ENCODE measurements at regions not wholly inside any gene's neighbourhood (a gene's known extent, or its start where the extent isn't known, plus 50 kb on each side); places are given as distances from the start of the nearest gene placed in this dataset.
A peak's percentile ranks its signal among the peaks of the same experiment; 100 is the strongest.
"Not testable (repeated sequence)": the region's sequence is repeated elsewhere in the genome, so short reads cannot be mapped to it uniquely, and the experiment has no call there.

DNA sequence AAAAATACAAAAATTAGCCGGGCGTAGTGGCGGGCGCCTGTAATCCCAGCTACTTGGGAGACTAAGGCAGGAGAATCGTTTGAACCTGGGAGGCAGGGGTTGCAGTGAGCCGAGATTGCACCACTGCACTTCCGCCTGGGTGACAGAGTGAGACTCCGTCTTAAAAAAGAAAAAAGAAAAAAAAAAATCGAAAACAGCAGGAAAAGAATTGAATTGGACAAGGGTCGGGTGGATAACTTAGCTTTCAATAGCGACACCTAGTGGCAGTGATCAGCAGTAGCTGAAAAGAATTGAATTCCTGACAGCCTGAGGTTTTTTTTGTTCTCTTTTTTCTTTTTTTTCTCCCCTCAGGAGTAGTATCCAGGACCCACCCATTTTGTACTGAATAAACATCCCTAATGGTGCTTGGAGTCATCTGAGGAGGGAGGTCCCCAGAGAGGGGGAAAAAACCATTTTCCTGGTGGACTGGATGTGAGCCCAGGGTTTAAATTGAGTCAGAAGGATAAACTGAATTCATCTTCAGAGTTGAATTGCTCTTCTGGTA is 55.1 kb downstream of the CYCS start:
- peak; percentile 74 for DNase-seq (ENCODE audit: low spot score)

DNA sequence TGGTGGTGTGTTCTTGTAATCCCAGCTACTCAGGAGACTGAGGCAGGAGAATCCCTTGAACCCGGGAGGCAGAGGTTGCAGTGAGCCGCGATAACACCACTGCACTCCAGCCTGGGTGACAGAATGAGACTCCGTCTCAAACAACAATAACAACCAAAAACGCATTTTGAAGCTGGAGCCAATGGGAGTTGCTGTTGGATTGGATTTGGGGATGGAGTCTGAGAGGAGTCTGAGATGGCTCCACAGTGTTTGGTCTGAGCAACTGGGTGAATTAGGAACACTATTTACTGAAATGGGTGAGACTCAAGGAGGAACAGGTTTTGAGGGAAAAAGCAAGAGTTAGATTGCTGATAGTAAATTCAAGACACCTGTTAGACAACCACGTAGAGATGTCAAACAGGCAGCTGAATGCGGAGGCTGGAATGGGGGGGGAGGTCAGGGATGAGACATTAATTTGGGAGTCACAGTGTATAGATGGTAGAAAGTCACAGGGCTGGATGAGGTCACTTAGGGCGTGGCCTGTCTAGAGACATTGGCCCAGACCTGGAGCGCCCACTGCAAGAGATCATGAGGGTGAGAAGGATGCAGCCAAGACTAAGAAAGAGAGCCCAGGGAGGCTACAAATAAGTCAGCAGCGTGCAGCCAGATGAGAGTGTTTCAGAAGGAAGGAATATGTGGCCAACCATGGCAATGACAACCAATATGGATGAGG is 56.4 kb downstream of the CYCS start:
- DNase-seq (ENCODE audit: low spot score) = peak; percentile 39

- DNase-seq (ENCODE audit: low spot score) = no peak
Measured at GRCh38 chr7:25067726-25068501, 57.1 kb downstream of the CYCS start.

DNA sequence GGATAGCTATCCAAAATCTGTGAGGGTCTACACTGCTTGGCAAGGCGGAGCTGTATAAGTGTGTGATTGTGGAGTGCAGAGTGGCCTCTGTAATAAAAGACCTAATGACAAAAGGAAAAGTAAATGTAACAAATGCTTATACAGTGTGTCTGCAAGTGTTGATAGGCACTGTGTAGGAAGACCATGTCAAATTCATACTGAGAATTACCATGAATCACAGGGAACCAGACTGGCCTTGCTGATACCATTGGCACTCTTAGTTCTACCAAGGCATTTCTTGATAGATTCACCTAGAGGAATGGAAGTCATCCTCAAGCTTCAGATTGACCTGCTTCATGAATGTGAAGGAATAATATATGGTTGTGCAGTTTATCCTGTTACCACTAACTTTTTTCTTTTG is 58.8 kb downstream of the CYCS start:
- no peak for DNase-seq (ENCODE audit: low spot score)

DNA sequence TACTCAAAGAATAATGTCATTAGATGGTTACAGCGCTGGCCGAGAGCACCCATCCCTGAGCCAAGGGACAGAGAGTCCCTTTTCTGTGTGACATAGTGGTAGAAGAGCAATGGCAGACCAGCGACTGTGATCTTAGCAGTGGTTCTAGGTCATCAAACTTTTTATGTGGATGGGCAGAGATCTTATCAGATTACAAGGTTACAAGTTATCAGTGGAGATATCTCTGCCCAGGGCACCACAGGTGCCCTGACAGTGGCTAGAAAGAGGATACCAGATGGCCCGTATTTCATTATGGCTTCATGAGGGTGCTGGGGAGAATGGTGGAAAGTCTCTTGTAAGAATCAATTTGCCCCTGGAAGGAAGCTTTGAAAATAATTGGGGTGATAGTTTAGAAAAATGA is 62.7 kb downstream of the CYCS start:
- no peak for DNase-seq (ENCODE audit: low spot score)

DNA sequence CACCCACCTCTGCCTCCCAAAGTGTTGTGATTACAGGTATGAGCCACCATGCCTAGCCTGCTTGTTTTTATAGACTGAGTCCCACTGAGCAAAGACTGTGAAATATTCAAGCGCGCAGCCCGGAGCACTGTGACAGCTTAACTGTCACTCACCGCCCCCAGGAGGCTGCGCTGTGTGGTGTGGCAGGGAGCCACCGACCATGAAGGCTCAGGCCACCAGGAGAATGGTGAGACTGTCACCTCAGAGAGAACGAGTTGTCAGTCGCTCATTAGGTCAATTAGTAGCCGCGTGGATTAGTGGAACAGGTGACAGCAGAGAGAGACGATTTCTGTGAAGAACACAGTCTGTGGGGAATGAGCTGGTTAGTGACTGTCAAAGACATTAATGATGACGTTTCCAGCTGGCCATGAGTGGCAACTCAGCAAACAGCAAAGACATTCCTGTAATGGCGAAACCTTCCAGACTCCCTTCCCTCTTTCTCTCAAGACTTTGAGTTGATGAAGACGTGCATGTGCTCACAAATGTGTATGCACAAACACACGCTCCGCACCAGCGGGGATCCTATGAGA is 64.5 kb downstream of the CYCS start:
- DNase-seq (ENCODE audit: low spot score) = no peak

DNA sequence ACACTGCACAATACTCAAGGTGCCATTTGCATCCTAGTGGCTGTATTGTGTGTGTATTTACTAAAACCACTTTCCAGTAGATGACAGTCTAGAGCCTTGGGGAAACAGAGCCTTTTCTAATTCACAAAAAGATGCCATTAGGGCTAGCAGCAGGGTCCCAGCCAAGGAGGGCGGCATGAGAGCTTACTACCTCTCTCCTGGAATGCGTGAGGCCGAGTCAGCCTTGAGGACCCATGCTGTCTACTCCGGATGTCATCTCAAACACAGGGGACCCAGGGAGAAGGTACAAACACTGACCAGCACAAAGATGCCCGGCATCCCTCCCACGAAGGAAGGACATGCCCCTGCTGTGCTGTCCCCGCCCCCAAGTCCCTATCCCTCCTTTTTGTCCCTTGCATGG is 65.5 kb downstream of the CYCS start:
- DNase-seq (ENCODE audit: low spot score) = no peak

- DNase-seq (ENCODE audit: low spot score) = no peak
Measured at GRCh38 chr7:25056368-25056767, 68.7 kb downstream of the CYCS start.

GRCh38 chr7:25055520-25056220 is 69.4 kb downstream of the CYCS start:
- DNase-seq (ENCODE audit: low spot score) = no peak

GRCh38 chr7:25054819-25055519 is 70.1 kb downstream of the CYCS start:
- no peak for DNase-seq (ENCODE audit: low spot score)

- DNase-seq (ENCODE audit: low spot score) = no peak
Measured at GRCh38 chr7:25050223-25050622, 70.2 kb upstream of the OSBPL3 start.

DNA sequence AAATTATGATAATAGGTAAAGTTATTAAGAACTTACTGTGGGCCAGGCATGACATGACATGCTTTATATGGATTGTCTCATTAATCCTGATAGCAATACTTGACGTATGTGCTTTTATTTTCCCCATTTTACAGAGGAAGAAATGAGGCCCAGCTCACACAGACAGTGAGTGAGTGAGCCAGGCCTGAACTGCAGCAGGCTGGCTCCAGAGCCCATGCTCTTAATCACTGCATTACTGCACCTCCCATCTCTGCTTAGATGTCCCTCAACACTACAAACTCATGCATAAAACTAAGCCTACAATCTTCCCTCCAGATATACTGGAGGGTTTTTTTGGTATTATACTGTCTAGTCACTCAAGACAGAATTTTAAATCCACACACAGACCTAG is 68.5 kb upstream of the OSBPL3 start:
- no peak for DNase-seq (ENCODE audit: low spot score)

GRCh38 chr7:25047571-25048443 is 67.8 kb upstream of the OSBPL3 start:
- not testable (repeated sequence) for DNase-seq (ENCODE audit: low spot score)

GRCh38 chr7:25037325-25037724 is 57.3 kb upstream of the OSBPL3 start:
- no peak for DNase-seq (ENCODE audit: low spot score)

GRCh38 chr7:25035274-25035673 is 55.3 kb upstream of the OSBPL3 start:
- DNase-seq (ENCODE audit: low spot score) = no peak

- no peak for DNase-seq (ENCODE audit: low spot score)
Measured at GRCh38 chr7:25034136-25034535, 54.2 kb upstream of the OSBPL3 start.

DNA sequence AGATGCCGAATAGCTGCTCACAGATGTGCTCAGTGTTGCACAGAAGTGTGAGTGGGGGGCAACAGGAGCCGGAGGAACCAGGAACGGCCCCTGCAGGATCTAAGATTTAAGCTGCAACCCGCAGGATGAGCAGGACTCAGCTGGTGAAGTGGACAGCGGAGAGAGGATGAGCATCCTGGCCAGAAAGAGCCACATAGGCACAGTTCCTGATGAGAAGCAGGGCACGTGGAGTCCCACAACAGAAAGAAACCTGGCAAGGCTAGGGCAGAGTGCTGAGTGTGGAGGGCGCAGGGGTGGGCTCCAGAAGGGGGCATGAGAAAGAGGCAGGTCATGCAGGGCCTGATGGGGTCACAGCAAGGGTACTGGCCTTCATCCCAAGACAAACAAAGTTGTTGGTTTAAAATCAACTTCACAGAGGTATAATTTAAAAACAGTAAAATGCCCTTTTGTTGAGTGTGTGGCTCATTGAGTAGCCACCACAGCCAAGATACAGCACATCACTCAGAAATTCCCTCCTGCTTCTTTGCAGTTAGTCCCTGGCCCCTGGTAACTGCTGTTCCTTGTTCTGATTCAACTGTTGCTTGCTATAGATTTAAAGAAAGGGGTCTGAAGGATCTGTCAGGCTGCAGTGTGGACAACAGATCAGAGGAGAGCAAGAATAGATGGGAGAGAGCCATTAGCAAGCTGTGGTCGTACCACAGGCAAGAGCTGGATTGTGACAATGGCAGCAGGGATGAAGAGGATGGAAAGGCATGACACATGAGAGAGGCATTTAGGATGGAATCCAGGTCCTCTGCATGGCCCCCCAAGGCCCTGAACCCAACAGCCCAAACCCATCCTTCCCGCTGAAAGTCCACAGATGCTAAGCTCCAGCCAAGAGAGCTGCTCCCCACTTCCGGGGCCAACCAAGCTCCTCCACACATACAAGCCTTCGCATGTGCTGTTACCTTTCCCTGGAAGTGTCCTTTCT is 53.1 kb upstream of the OSBPL3 start:
- no peak for DNase-seq (ENCODE audit: low spot score)

DNA sequence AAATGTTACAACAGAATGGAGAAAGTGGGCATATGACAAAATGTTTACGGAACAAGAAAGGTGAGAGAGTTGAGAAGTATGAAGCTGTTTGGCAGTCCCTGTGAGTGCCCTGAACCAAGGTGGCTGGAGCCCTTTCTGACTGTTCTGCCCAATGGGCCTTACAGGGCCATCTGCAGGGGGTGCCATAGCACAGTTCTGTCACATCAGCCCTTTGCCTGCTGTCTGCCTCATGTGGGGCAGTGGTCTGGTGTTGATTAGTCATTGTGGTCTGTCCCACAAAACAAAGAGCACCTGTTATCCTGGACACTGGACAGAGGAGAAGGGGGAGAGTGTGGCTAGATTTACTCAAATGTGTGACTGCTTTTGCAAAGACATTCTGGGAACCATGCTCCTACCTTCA is 51.5 kb upstream of the OSBPL3 start:
- DNase-seq (ENCODE audit: low spot score) = no peak

DNA sequence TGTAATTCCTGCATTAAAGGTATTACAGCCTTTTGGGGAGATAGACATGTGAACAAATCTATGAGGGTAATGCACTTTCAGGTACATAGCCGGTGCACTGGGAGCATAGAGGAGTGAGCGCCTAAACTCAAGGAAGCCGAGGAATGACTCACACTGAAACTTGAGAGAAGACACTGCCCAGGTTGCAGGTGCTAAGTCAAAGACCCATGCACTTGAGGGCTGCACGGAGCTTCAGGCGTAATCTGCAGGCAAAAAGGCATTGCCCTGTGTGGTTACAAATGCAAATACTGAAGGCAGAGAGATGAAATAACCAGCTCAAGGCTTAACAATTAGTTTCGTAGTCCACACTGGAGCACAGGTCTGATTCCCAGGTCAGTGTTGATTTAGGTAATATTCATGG is 51.0 kb upstream of the OSBPL3 start:
- DNase-seq (ENCODE audit: low spot score) = no peak
